Smooth muscle cell (in vitro differentiated cells): ENCODE measurements at regions not wholly inside any gene's neighbourhood (a gene's known extent, or its start where the extent isn't known, plus 50 kb on each side); places are given as distances from the start of the nearest gene placed in this dataset.

Source experiments
- DNase-seq: peaks from one replicate; lab custom pipeline; 2025; ENCODE audit not compliant: unreplicated experiment; lab: John Stamatoyannopoulos, UW
- H2AFZ ChIP-seq: fragments of 200-600 bp; sonication (generic); 2 replicates; pipeline ENCODE4 v1.6.0; 2016; ENCODE audit warnings: antibody characterized with exemption, low read depth, mild to moderate bottlenecking
- H3F3A ChIP-seq: fragments of 200-600 bp; sonication (generic); 2 replicates; pipeline ENCODE4 v1.6.0; 2017; ENCODE audit warnings: antibody characterized with exemption, low read depth
- H3K27ac ChIP-seq: fragments of 200-600 bp; sonication (generic); 2 replicates; pipeline ENCODE4 v1.5.1; 2016; ENCODE audit warnings: low read depth, mild to moderate bottlenecking
- H3K27me3 ChIP-seq: fragments of 200-600 bp; sonication (generic); 2 replicates; pipeline ENCODE4 v1.6.1; 2016; ENCODE audit warnings: low read depth, mild to moderate bottlenecking
- H3K36me3 ChIP-seq: fragments of 200-600 bp; sonication (generic); 2 replicates; pipeline ENCODE4 v1.5.1; 2016; ENCODE audit warnings: low read depth
- H3K4me1 ChIP-seq: fragments of 200-600 bp; sonication (generic); 2 replicates; pipeline ENCODE4 v1.5.1; 2016; ENCODE audit warnings: low read depth
- H3K4me2 ChIP-seq: fragments of 200-600 bp; sonication (generic); 2 replicates; pipeline ENCODE4 v1.6.0; 2016; ENCODE audit warnings: mild to moderate bottlenecking
- H3K4me3 ChIP-seq: fragments of 200-600 bp; sonication (generic); 2 replicates; pipeline ENCODE4 v1.5.1; 2016; ENCODE audit warnings: mild to moderate bottlenecking
- H3K79me2 ChIP-seq: fragments of 200-600 bp; sonication (generic); 2 replicates; pipeline ENCODE4 v1.6.0; 2016; ENCODE audit warnings: low read depth, mild to moderate bottlenecking
- H3K9ac ChIP-seq: fragments of 200-600 bp; sonication (generic); 2 replicates; pipeline ENCODE4 v1.6.0; 2016; ENCODE audit warnings: low read depth
- H3K9me3 ChIP-seq: fragments of 200-600 bp; sonication (generic); replicated peaks from 2 replicates; pipeline ENCODE4 v1.5.1; 2016; ENCODE audit warnings: low read depth
- H4K20me1 ChIP-seq: fragments of 200-600 bp; sonication (generic); 2 replicates; pipeline ENCODE4 v1.6.0; 2016; ENCODE audit warnings: low read depth
- CTCF ChIP-seq: fragments of 200-600 bp; sonication (generic); IDR thresholded peaks from 2 replicates; pipeline ENCODE4 v1.5.1; 2017; ENCODE audit warnings: borderline replicate concordance, mild to moderate bottlenecking, antibody characterized with exemption; ENCODE audit not compliant: insufficient read depth, poor library complexity, severe bottlenecking
- WGBS: methylation state at CpG from one replicate; pipeline ENCODE4 v1.1.7; 2016; ENCODE audit warnings: low lambda C conversion rate; 5-methylcytosine and 5-hydroxymethylcytosine counted together

GRCh38 chr13:109297628-109298027, 488.8 kb downstream of the IRS2 start:
- H3F3A ChIP-seq, result no peaks in the 10 kb centered on the region
- no peaks in the 10 kb centered on the region for H3K9me3 ChIP-seq
- H3K79me2 ChIP-seq, result no peaks in the 10 kb centered on the region
- no peaks in the 10 kb centered on the region for H3K36me3 ChIP-seq
- DNase-seq, result no peak
- no peak for TF ChIP-seq CTCF
- H3K4me1 ChIP-seq, result peaks cover 7% of the 10 kb centered on the region
- peak overlapping the region; percentile 67 for H2AFZ ChIP-seq
- WGBS, result 72% methylated on average over 2 of the region's 2 CpGs
- H3K9ac ChIP-seq, result no peak overlapping the region
- H3K4me3 ChIP-seq, result no peak overlapping the region
- no peaks in the 10 kb centered on the region for H4K20me1 ChIP-seq
- H3K27ac ChIP-seq, result peak overlapping the region; percentile 81
- H3K27me3 ChIP-seq, result no peaks in the 10 kb centered on the region
- H3K4me2 ChIP-seq, result peak overlapping the region; percentile 29

- Histone ChIP-seq H3K4me1 (peaks cover 4% of the 10 kb centered on the region), H4K20me1 (no peaks in the 10 kb centered on the region), H3F3A (no peaks in the 10 kb centered on the region), H3K4me3 (no peak overlapping the region), H3K9me3 (no peaks in the 10 kb centered on the region), H3K79me2 (no peaks in the 10 kb centered on the region), H3K27me3 (no peaks in the 10 kb centered on the region), H3K4me2 (no peak overlapping the region), H3K9ac (no peak overlapping the region), H3K27ac (no peak overlapping the region), H2AFZ (no peak overlapping the region), H3K36me3 (no peaks in the 10 kb centered on the region)
- WGBS, result 100% methylated on average over 2 of the region's 3 CpGs
- DNase-seq, result no peak
- TF ChIP-seq CTCF, result no peak
These were observed 493.2 kb downstream of the IRS2 start for GRCh38 chr13:109293166-109293565.

- no peak for TF ChIP-seq CTCF
- no peaks in the 10 kb centered on the region for H3F3A ChIP-seq
- no peaks in the 10 kb centered on the region for H3K79me2 ChIP-seq
- H3K4me1 ChIP-seq, result no peaks in the 10 kb centered on the region
- H3K27ac ChIP-seq, result no peak overlapping the region
- no peaks in the 10 kb centered on the region for H3K36me3 ChIP-seq
- 86% methylated on average over 6 of the region's 6 CpGs for WGBS
- H3K9me3 ChIP-seq, result no peaks in the 10 kb centered on the region
- H3K4me3 ChIP-seq, result no peak overlapping the region
- DNase-seq, result no peak
- no peak overlapping the region for H2AFZ ChIP-seq
- H3K9ac ChIP-seq, result no peak overlapping the region
- no peaks in the 10 kb centered on the region for H4K20me1 ChIP-seq
- H3K27me3 ChIP-seq, result no peaks in the 10 kb centered on the region
- no peak overlapping the region for H3K4me2 ChIP-seq
These were observed 498.2 kb downstream of the IRS2 start for GRCh38 chr13:109288151-109288709.

GRCh38 chr13:109287553-109287952, 498.8 kb downstream of the IRS2 start:
- H4K20me1 ChIP-seq, result no peaks in the 10 kb centered on the region
- no peaks in the 10 kb centered on the region for H3K9me3 ChIP-seq
- H3K4me2 ChIP-seq, result no peak overlapping the region
- no peak for TF ChIP-seq CTCF
- H3K79me2 ChIP-seq, result no peaks in the 10 kb centered on the region
- no peaks in the 10 kb centered on the region for H3F3A ChIP-seq
- DNase-seq, result no peak
- H3K27ac ChIP-seq, result no peak overlapping the region
- no peak overlapping the region for H2AFZ ChIP-seq
- no peak overlapping the region for H3K9ac ChIP-seq
- no peaks in the 10 kb centered on the region for H3K4me1 ChIP-seq
- H3K4me3 ChIP-seq, result no peak overlapping the region
- H3K27me3 ChIP-seq, result no peaks in the 10 kb centered on the region
- H3K36me3 ChIP-seq, result no peaks in the 10 kb centered on the region
